Duodenal mucosa (tissue), 2 donors: ENCODE measurements at regions not wholly inside any gene's neighbourhood (a gene's known extent, or its start where the extent isn't known, plus 50 kb on each side); places are given as distances from the start of the nearest gene placed in this dataset.

Source experiments
- H3K27ac ChIP-seq: one replicate; pipeline ENCODE4 v1.7.0; 2013; ENCODE audit warnings: low read depth, low read length
- H3K27me3 ChIP-seq, 2 donors: one replicate each; pipeline ENCODE4 v1.7.0; 2013; ENCODE audit warnings: low read length in 2 of 2, control low read depth in 1 of 2; ENCODE audit not compliant: insufficient read depth in 2 of 2, control insufficient read depth in 1 of 2
- H3K36me3 ChIP-seq, 2 donors: one replicate each; pipeline ENCODE4 v1.7.0; 2013; ENCODE audit warnings: low read length in 2 of 2, control low read depth in 1 of 2; ENCODE audit not compliant: insufficient read depth in 2 of 2, control insufficient read depth in 1 of 2
- H3K4me1 ChIP-seq, 2 donors: one replicate each; pipeline ENCODE4 v1.7.0; 2013; ENCODE audit warnings: low read length in 2 of 2, control low read depth in 1 of 2; ENCODE audit not compliant: insufficient read depth in 2 of 2, control insufficient read depth in 1 of 2
- H3K4me3 ChIP-seq, 2 donors: one replicate each; pipeline ENCODE4 v1.7.0; 2013; ENCODE audit warnings: low read length in 2 of 2, low read depth in 1 of 2
- H3K9ac ChIP-seq, 2 donors: one replicate each; pipeline ENCODE4 v1.7.0; 2013; ENCODE audit warnings: low read length in 2 of 2, low read depth in 1 of 2
- H3K9me3 ChIP-seq, 2 donors: one replicate each; pipeline ENCODE4 v1.7.0; 2013; ENCODE audit warnings: low read length in 2 of 2, control low read depth in 1 of 2; ENCODE audit not compliant: control insufficient read depth in 1 of 2

DNA sequence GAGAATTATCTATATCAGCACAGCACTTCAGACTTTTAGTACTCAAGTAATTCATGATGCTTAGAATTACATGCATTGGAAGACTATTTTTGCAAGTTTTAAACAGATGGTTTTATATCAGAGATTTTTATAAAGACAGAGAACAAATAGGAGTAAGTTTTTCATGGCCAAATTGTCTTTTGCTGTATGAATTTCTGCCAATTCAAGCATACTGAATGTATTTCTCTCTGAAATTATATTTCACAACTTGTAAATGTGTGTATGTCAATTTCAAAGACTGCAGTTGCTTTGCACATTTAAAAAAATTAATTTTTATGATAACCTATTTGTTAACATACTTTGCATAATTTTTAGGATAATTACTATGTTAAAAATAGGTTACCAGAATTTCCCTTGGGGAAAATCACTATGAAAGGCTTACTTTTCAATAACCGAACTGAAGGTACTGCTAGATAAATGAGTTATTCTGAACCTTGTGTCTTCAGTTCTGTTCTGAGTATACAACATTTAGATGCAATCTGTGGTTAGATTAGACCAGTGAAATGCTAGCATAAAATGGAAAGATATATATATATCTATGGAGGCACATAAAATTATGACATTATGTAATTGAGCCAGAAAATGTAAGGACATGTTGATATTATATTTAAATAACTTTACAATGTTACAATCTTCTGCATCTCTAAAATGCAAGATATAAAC, 1344.2 kb upstream of the PABPC4L start:
- no peaks in the 10 kb centered on the region for H3K27me3 ChIP-seq
- H3K27ac ChIP-seq, result no peak overlapping the region
- H3K4me3 ChIP-seq, result no peak overlapping the region
- no peaks in the 10 kb centered on the region for H3K9me3 ChIP-seq
- H3K9ac ChIP-seq, result no peak overlapping the region
- no peaks in the 10 kb centered on the region for H3K36me3 ChIP-seq
- no peaks in the 10 kb centered on the region for H3K4me1 ChIP-seq

DNA sequence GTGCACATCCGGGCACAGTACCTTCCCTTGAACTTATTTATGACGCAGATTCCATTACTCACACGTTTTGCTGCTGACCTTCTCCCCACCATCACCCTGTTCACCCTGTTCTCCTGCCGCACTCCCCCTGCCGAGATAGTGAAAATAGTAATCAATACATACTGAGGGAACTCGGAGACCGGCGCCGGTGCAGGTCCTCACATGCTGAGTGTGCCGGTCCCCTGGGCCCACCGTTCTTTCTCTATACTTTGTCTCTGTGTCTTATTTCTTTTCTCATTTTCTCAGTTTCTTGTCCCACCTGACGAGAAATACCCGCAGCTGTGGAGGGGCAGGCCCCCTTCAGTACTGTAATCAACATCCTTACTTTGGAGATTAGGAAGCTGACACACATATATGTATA, 1337.1 kb upstream of the PABPC4L start:
- Histone ChIP-seq H3K4me1 (no peaks in the 10 kb centered on the region), H3K27ac (no peak overlapping the region), H3K4me3 (no peak overlapping the region), H3K9ac (no peak overlapping the region), H3K36me3 (no peaks in the 10 kb centered on the region), H3K27me3 (no peaks in the 10 kb centered on the region), H3K9me3 (peaks cover 0 to 7% of the 10 kb centered on the region in 2 donors)

DNA sequence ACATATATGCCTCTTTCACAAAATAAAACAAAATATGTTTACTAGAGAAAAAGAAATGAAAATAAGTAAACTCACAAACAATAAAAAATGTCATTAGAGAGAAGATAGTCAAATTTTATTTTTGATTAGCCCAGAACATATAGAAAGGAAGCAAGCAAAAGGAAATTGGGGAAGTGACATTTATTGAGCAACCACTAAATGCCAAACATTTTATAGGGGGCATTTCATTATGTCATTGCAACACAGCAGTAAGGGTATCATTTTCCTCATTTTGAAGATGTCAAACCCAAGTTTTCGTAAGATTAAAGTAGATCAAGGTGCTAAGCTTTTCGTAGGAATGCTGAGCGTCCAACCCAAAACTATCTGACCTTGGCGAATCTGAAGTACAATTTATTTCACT, 1331.5 kb upstream of the PABPC4L start:
- no peaks in the 10 kb centered on the region for H3K36me3 ChIP-seq
- H3K4me3 ChIP-seq, result no peak overlapping the region
- H3K9ac ChIP-seq, result no peak overlapping the region
- no peaks in the 10 kb centered on the region for H3K27me3 ChIP-seq
- H3K4me1 ChIP-seq, result no peaks in the 10 kb centered on the region
- peaks cover 1 to 2% of the 10 kb centered on the region in 2 donors for H3K9me3 ChIP-seq
- H3K27ac ChIP-seq, result no peak overlapping the region

DNA sequence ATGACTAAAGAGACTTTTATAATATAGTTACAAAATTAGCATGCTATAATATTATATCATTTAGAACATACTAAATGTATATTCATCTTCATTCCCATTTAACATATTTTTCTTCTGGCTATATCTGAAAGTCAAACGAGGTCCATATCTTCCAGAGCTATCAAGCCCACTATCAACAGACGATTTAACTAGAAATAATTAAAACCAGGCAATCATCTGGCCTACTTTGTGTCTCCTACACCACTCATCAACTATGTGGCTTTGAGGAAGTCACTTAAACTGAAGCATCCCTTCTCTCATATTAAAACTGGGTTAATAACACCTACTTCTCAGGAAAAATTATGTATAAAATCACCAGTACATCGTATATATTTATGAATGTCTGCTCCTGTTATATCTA, 1330.5 kb upstream of the PABPC4L start:
- no peak overlapping the region for H3K9ac ChIP-seq
- H3K9me3 ChIP-seq, result peaks cover 0 to 2% of the 10 kb centered on the region in 2 donors
- H3K4me1 ChIP-seq, result no peaks in the 10 kb centered on the region
- no peak overlapping the region for H3K27ac ChIP-seq
- no peaks in the 10 kb centered on the region for H3K27me3 ChIP-seq
- no peaks in the 10 kb centered on the region for H3K36me3 ChIP-seq
- no peak overlapping the region for H3K4me3 ChIP-seq

DNA sequence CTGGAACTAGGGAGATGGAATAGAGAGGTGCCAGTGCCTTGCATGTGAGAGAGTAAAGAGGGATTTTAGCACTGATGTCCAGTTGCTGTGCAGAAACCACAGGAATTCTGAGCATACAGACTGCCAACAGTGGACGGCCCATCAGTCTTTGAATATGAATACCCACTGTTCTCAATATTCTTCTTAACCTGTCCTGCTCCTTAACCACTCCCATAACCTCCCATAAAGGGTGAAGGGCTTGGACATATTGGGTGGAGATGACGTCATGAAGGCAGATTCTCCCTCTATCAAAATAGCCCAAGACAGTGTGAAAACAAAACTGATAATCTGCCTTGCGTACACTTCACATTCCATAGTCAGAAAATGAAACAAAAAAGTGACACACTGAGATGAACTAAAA, 1313.7 kb upstream of the PABPC4L start:
- H3K27me3 ChIP-seq, result no peaks in the 10 kb centered on the region
- H3K36me3 ChIP-seq, result no peaks in the 10 kb centered on the region
- no peaks in the 10 kb centered on the region for H3K9me3 ChIP-seq
- H3K27ac ChIP-seq, result no peak overlapping the region
- no peak overlapping the region for H3K4me3 ChIP-seq
- H3K4me1 ChIP-seq, result no peaks in the 10 kb centered on the region
- no peak overlapping the region for H3K9ac ChIP-seq

DNA sequence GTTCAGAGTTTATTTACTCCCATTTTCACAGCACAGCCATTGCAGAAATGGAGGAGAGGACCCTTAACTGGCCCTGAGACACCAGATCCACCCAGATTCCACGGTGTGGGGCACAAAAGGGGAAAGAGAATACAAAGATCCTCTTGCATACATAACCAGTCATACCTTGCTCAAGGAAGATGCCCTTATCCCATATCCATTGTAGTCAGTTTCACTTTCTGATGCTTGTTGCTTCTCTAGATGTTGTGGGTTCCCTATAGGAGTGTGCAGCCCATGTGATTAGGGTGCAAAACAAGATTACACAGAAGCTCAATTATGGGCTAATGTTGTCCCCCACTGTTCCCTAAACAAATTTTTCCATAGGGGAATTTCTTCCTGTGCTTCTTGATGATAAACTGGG, 1309.0 kb upstream of the PABPC4L start:
- Histone ChIP-seq H3K9me3 (no peaks in the 10 kb centered on the region), H3K36me3 (no peaks in the 10 kb centered on the region), H3K27ac (no peak overlapping the region), H3K9ac (no peak overlapping the region), H3K4me1 (no peaks in the 10 kb centered on the region), H3K27me3 (no peaks in the 10 kb centered on the region), H3K4me3 (no peak overlapping the region)

DNA sequence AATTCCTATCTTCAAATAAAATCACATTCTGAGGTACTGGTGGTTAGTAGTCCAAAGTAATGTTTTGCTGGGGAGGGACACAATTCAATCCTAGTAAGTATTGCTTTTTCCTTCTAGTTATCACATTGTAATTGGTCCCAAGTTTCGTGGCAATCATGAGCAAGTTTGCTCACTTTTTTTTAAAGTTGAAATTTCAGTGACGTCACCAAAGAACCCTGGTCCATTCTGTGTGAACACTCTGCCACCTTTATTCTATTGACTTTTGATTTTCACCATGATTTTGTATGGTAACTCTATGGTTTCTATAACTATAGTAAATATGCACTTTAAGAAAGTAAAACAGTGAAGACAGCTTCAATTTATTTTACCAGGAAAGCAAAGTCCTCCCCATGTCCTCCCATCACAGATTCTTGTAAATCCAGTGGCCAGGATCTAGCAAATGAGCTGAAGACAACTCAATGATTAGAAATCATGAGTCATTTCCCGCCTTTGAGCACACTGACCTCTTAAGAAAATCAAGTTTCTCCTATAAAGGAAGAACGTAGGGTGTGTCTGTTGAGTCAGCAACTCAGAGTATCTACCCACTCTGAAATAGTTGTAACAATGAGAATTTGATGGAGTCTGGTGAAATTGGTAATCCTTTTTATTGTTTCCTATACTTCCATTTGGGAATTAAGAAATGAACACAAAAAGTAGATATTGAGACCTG, 1306.6 kb upstream of the PABPC4L start:
- Histone ChIP-seq H3K9me3 (peaks cover 0 to 2% of the 10 kb centered on the region in 2 donors), H3K4me3 (no peak overlapping the region), H3K27ac (no peak overlapping the region), H3K27me3 (no peaks in the 10 kb centered on the region), H3K4me1 (no peaks in the 10 kb centered on the region), H3K9ac (no peak overlapping the region), H3K36me3 (no peaks in the 10 kb centered on the region)

DNA sequence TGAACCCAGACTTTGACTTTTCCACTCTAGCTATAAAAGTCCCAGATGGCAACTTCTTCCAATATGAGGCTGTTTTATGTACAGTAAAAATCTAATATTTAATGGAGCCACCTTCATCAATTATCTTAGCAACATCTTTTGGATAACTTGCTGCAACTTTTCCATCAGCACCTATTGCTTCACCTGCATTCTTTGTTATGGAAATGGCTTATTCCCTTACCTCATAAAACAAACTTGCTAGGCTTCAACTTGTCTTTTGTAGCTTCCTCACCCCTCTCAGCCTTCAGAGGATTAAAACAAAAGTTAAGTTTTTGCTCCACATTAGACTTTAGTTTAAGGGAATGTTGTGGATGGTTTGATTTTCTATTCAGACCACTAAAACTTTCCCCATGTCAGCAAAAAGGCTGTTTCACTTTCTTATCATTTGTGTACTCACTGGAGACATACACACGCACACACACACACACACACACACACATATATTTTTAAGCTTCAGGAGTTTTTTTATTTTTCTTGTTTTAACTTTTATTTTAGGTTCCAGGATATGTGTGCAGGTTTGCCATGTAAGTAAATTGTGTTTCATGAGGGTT, 1296.1 kb upstream of the PABPC4L start:
- H3K9me3 ChIP-seq, result peaks cover 2 to 6% of the 10 kb centered on the region in 2 donors
- no peaks in the 10 kb centered on the region for H3K4me1 ChIP-seq
- no peak overlapping the region for H3K9ac ChIP-seq
- H3K36me3 ChIP-seq, result no peaks in the 10 kb centered on the region
- H3K27ac ChIP-seq, result no peak overlapping the region
- no peak overlapping the region for H3K4me3 ChIP-seq
- H3K27me3 ChIP-seq, result no peaks in the 10 kb centered on the region

DNA sequence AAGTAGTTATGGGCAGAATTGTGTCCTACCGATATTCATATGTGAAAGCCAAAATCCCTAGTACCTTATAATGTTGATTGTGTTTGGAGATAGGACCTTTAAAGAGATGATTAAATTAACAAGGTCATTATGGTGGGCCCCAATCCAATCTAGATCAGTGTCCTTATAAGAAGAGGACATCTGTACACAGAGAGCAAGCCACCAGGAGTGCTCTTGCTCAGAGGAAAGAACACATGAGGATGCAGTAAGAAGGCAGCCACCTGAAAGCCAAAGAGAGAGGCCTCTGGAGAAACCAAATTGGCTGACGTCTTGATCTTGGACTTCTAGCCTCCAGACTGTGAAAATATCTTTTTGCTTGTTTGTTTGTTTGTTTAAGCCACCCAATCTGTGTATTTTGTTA, 1290.8 kb upstream of the PABPC4L start:
- Histone ChIP-seq H3K27me3 (no peaks in the 10 kb centered on the region), H3K9me3 (peaks cover 2 to 6% of the 10 kb centered on the region in 2 donors), H3K36me3 (no peaks in the 10 kb centered on the region), H3K4me3 (no peak overlapping the region), H3K27ac (no peak overlapping the region), H3K4me1 (no peaks in the 10 kb centered on the region), H3K9ac (no peak overlapping the region)

DNA sequence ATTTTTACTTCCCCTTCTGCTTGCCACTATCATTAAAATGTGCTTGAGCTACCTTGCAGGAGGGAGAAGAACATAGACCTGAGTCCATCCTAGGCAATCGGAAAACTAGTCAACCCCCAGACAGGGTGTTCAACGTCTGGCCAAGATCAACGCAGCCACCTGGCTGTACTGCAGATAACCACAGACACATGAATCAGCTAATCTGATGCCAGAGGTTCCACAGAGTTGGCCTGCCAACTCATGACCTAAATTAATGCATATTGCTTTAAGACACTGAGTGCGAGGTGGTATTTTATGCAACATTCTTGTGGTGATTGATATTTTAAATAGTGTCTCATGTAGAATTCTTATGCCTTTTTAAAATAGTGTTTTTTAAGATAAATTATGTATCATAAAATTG, 1283.8 kb upstream of the PABPC4L start:
- Histone ChIP-seq H3K36me3 (no peaks in the 10 kb centered on the region), H3K4me1 (no peaks in the 10 kb centered on the region), H3K9ac (no peak overlapping the region), H3K27me3 (no peaks in the 10 kb centered on the region), H3K4me3 (no peak overlapping the region), H3K27ac (no peak overlapping the region), H3K9me3 (no peaks in the 10 kb centered on the region)
